ENCODE measurements at regions not wholly inside any gene's neighbourhood (a gene's known extent, or its start where the extent isn't known, plus 50 kb on each side); places are given as distances from the start of the nearest gene placed in this dataset.

DNA sequence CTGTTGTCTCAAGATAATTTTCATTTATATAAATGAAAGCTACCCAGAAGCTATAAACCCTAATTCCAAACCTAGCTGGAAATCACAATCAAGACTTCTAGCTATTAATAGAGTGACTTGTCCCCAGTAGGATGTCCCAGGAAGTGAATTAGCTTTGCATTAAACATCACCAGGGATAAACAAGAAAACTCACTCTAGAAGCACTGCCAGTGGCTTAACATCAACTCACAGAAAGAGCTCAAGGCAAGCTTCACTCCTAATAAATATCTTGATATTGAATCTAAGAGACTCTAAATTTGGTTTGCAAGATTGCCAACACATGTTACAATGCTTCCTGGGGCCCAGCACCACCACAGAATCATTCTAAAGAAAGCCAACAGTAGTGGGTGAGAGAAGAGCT is 468.7 kb upstream of the FAM241A start:
- Histone ChIP-seq H3K27me3 (no peaks in the 10 kb centered on the region), H3K36me3 (no peaks in the 10 kb centered on the region), H3K4me3 (no peak overlapping the region), H3K9me3 (no peaks in the 10 kb centered on the region), H3K4me1 (no peaks in the 10 kb centered on the region), H3K27ac (no peak overlapping the region)
- DNase-seq (ENCODE audit: low spot score in 2 of 2): no peak
- TF ChIP-seq EP300 (IDR thresholded peaks at IDR 0.05) (no peak), POLR2AphosphoS5 (IDR thresholded peaks at IDR 0.05) (no peak), POLR2A (IDR thresholded peaks at IDR 0.05) (no peak)
- TF ChIP-seq, protein P1, sequence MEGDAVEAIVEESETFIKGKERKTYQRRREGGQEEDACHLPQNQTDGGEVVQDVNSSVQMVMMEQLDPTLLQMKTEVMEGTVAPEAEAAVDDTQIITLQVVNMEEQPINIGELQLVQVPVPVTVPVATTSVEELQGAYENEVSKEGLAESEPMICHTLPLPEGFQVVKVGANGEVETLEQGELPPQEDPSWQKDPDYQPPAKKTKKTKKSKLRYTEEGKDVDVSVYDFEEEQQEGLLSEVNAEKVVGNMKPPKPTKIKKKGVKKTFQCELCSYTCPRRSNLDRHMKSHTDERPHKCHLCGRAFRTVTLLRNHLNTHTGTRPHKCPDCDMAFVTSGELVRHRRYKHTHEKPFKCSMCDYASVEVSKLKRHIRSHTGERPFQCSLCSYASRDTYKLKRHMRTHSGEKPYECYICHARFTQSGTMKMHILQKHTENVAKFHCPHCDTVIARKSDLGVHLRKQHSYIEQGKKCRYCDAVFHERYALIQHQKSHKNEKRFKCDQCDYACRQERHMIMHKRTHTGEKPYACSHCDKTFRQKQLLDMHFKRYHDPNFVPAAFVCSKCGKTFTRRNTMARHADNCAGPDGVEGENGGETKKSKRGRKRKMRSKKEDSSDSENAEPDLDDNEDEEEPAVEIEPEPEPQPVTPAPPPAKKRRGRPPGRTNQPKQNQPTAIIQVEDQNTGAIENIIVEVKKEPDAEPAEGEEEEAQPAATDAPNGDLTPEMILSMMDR (IDR thresholded peaks at IDR 0.05): no peak

DNA sequence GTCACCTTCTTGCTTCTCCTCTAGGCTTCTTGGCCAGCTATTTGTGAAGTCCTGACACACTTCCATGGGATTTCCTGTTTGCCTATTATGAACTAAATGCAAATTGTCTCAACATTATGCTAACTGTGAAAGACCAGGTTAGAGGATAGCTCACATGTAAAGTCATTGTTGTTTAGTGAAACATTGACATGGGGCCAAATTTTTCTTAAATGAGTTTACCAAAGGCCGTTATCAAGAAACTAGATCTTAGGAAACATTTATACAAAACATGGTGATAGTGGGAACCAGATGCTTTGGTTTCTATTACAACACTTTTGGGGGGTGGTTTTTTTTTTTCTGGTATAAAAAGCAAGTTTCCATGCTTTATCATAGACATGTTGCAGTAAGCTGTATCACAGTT is 466.8 kb upstream of the FAM241A start:
- TF ChIP-seq POLR2A (IDR thresholded peaks at IDR 0.05) (no peak), POLR2AphosphoS5 (IDR thresholded peaks at IDR 0.05) (no peak), EP300 (IDR thresholded peaks at IDR 0.05) (no peak)
- TF ChIP-seq, protein P1 (IDR thresholded peaks at IDR 0.05): no peak
- no peak overlapping the region for H3K4me3 ChIP-seq
- H3K27ac ChIP-seq: no peak overlapping the region
- no peaks in the 10 kb centered on the region for H3K36me3 ChIP-seq
- no peaks in the 10 kb centered on the region for H3K4me1 ChIP-seq
- no peaks in the 10 kb centered on the region for H3K27me3 ChIP-seq
- DNase-seq (ENCODE audit: low spot score in 2 of 2): no peak
- WGBS: 18% methylated on average over 1 of the region's 1 CpG
- no peaks in the 10 kb centered on the region for H3K9me3 ChIP-seq

DNA sequence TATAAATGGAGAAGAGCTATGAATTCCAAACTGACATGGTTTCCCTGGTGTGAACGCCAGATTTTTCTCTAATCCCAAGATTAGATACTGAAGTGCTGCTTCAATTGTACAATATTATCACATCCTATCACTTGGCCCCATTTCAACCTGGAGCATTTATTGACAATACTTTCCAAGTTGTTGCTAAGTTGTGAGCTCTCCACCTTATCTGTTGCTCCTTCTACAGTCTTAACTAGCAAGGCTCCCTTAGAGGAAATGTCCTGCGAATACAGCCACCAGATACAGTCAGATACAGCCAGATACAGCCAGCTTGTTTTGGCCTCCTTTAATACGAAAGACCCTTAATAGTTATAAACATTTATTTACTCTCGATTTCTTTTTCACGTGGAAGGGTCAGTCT is 466.3 kb upstream of the FAM241A start:
- no peaks in the 10 kb centered on the region for H3K4me1 ChIP-seq
- no peaks in the 10 kb centered on the region for H3K9me3 ChIP-seq
- no peaks in the 10 kb centered on the region for H3K36me3 ChIP-seq
- H3K27me3 ChIP-seq: no peaks in the 10 kb centered on the region
- no peak overlapping the region for H3K27ac ChIP-seq
- no peak for DNase-seq (ENCODE audit: low spot score in 2 of 2)
- no peak overlapping the region for H3K4me3 ChIP-seq
- TF ChIP-seq, protein P1 (IDR thresholded peaks at IDR 0.05): no peak
- TF ChIP-seq POLR2AphosphoS5 (IDR thresholded peaks at IDR 0.05) (no peak), EP300 (IDR thresholded peaks at IDR 0.05) (no peak), POLR2A (IDR thresholded peaks at IDR 0.05) (no peak)
- WGBS: 72% methylated on average over 5 of the region's 5 CpGs

DNA sequence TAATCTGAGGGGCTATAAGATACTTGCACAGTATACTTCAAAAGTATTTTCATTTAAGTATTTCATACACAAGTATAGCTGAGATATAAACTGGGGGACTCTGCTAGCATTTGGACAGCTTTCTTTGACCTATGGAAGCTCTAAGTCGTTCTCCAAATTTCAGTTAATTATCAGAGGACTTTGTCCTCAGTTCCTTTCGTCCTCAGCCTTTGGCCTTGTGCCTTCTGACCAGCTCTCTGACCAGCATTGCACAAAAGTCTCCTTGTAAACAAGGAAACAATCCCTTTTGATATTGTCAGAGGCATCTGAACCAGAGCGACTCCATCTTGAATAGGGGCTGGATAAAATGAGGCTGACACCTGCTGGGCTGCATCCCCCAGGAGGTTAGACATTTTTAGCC is 464.0 kb upstream of the FAM241A start:
- TF ChIP-seq, protein P1 (IDR thresholded peaks at IDR 0.05): no peak
- TF ChIP-seq POLR2A (IDR thresholded peaks at IDR 0.05) (no peak), EP300 (IDR thresholded peaks at IDR 0.05) (no peak), POLR2AphosphoS5 (IDR thresholded peaks at IDR 0.05) (no peak)

DNA sequence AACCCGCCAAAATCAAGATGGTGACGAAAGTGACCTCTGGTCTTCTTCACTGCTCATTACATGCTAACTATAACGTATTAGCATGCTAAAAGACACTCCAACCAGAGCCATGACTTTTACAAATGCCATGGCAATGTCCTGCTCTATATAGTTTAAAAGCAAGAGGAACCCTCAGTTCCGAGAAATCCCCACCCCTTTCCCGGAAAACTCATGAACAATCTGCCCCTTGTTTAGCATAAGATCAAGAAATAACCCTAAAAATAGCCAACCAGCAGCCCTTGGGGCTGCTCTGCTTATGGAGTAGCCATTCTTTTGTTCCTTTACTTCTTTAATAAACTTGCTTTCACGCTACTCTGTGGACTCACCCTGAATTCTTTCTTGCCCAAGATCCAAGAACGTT is 463.5 kb upstream of the FAM241A start:
- no peak for DNase-seq (ENCODE audit: low spot score in 2 of 2)
- 89% methylated on average over 7 of the region's 7 CpGs for WGBS

More for the DNA sequence above, 464.0 kb upstream of the FAM241A start:
- H3K27ac ChIP-seq: no peak overlapping the region
- H3K4me1 ChIP-seq: no peaks in the 10 kb centered on the region
- H3K36me3 ChIP-seq: no peaks in the 10 kb centered on the region
- H3K4me3 ChIP-seq: no peak overlapping the region
- no peaks in the 10 kb centered on the region for H3K27me3 ChIP-seq
- no peaks in the 10 kb centered on the region for H3K9me3 ChIP-seq
- 89% methylated on average over 3 of the region's 3 CpGs for WGBS
- no peak for DNase-seq (ENCODE audit: low spot score in 2 of 2)

More for the DNA sequence above, 463.5 kb upstream of the FAM241A start:
- Histone ChIP-seq H3K27ac (no peak overlapping the region), H3K9me3 (no peaks in the 10 kb centered on the region), H3K27me3 (no peaks in the 10 kb centered on the region), H3K4me1 (no peaks in the 10 kb centered on the region), H3K36me3 (no peaks in the 10 kb centered on the region), H3K4me3 (no peak overlapping the region)
- TF ChIP-seq, protein P1 (IDR thresholded peaks at IDR 0.05): no peak
- TF ChIP-seq POLR2A (IDR thresholded peaks at IDR 0.05): no peak
- TF ChIP-seq EP300 (IDR thresholded peaks at IDR 0.05): no peak
- no peak for TF ChIP-seq POLR2AphosphoS5 (IDR thresholded peaks at IDR 0.05)

All from suprapubic skin (tissue), 4 donors.